GM12878 (cell line): ENCODE measurements at regions not wholly inside any gene's neighbourhood (a gene's known extent, or its start where the extent isn't known, plus 50 kb on each side); places are given as distances from the start of the nearest gene placed in this dataset.

Experiments used
- ATAC-seq: fragments of 200-7000 bp; cut with Tn5 transposase; 3 replicates; pipeline ENCODE4 v1.9.1; 2020; ENCODE audit warnings: mild to moderate bottlenecking, moderate library complexity
- BruUV-seq: library from RNA; stranded (reverse); fragments of 400-500 nt; replicated peaks from 2 replicates; lab custom pipeline; 2021; lab: Mats Ljungman, UMichigan
- CTCF ChIA-PET: fragments of 300-600 bp; sonication (Branson Sonifier 250); formaldehyde crosslinking; extraction: SDS; loops from one replicate; lab custom pipeline; 2021; ENCODE audit warnings: inconsistent platforms; lab: Yijun Ruan, JAX
- POLR2A ChIA-PET: fragments of 350-600 bp; formaldehyde crosslinking; extraction: SDS; loops from one replicate; lab custom pipeline; 2021; ENCODE audit warnings: inconsistent platforms; lab: Charles Lee
- RAD21 ChIA-PET: fragments of 300-600 bp; sonication (Branson Sonifier 250); formaldehyde crosslinking; loops from one replicate; lab custom pipeline; 2023; ENCODE audit warnings: antibody characterized with exemption; ENCODE audit not compliant: unreplicated experiment; lab: Charles Lee
- SMC1A ChIA-PET: fragments of 300-600 bp; sonication (Branson Sonifier 250); formaldehyde crosslinking; loops from one replicate; lab custom pipeline; 2023; ENCODE audit not compliant: unreplicated experiment, uncharacterized antibody; lab: Charles Lee
- DNase-seq: peaks from one replicate; pipeline ENCODE4 v3.0.0-alpha.2; 2011; ENCODE audit warnings: low read depth, low spot score
- FAIRE-seq: peaks from 3 replicates; lab custom pipeline; 2011; peaks lifted over from hg19 to GRCh38; lab: Jason Lieb, UNC
- H2AFZ ChIP-seq: 2 replicates; pipeline ENCODE4 v1.6.0; 2011; ENCODE audit warnings: low read depth, low read length, control low read depth; ENCODE audit not compliant: control insufficient read depth
- H3K27ac ChIP-seq: 2 replicates; pipeline ENCODE4 v1.5.1; 2011; ENCODE audit warnings: control low read depth; ENCODE audit not compliant: control insufficient read depth, insufficient read depth
- H3K27me3 ChIP-seq, 2 experiments: replicated peaks in 1 of 2; 2 replicates each; pipeline versions ENCODE4 v1.6.0 to v1.6.1; 2011; ENCODE audit warnings: low read length in 1 of 2; ENCODE audit not compliant: control insufficient read depth in 2 of 2, insufficient read depth in 2 of 2
- H3K36me3 ChIP-seq, 2 experiments: 2 replicates each; pipeline ENCODE4 v1.5.1; 2011; ENCODE audit warnings: low read length in 1 of 2; ENCODE audit not compliant: control insufficient read depth in 2 of 2, insufficient read depth in 2 of 2
- H3K4me1 ChIP-seq: 2 replicates; pipeline ENCODE4 v1.6.1; 2011; ENCODE audit warnings: mild to moderate bottlenecking, low read length, moderate library complexity, mixed read lengths; ENCODE audit not compliant: control insufficient read depth, insufficient read depth
- H3K4me2 ChIP-seq: 2 replicates; pipeline ENCODE4 v1.6.0; 2011; ENCODE audit warnings: control low read depth; ENCODE audit not compliant: control insufficient read depth, insufficient read depth
- H3K4me3 ChIP-seq: fragments of 200-600 bp; sonication (generic); 2 replicates; pipeline ENCODE4 v1.5.1; 2016
- H3K79me2 ChIP-seq: 2 replicates; pipeline ENCODE4 v1.6.0; 2011; ENCODE audit warnings: low read length; ENCODE audit not compliant: control insufficient read depth, insufficient read depth
- H3K9ac ChIP-seq: 2 replicates; pipeline ENCODE4 v1.8.0; 2011; ENCODE audit warnings: low read length, control low read depth, mixed read lengths; ENCODE audit not compliant: control insufficient read depth, insufficient read depth
- H3K9me3 ChIP-seq: replicated peaks from 3 replicates; pipeline ENCODE4 v1.5.1; 2011; ENCODE audit warnings: mild to moderate bottlenecking, low read length; ENCODE audit not compliant: control insufficient read depth, insufficient read depth
- H4K20me1 ChIP-seq: 2 replicates; pipeline ENCODE4 v1.6.0; 2011; ENCODE audit not compliant: control insufficient read depth, insufficient read depth
- CHD2 ChIP-seq: IDR thresholded peaks from 2 replicates; pipeline ENCODE4 v1.6.1; 2011; ENCODE audit warnings: low read depth, low read length, improper control_type of control experiment, borderline replicate concordance
- EGR1 ChIP-seq, 2 experiments: IDR thresholded peaks; 1 replicate in 1 of 2; 2 replicates in 1 of 2; pipeline ENCODE4 v1.6.1; 2011 to 2012; ENCODE audit warnings: low read depth in 2 of 2, low read length in 2 of 2, borderline replicate concordance in 1 of 2, mild to moderate bottlenecking in 1 of 2, moderate library complexity in 1 of 2
- EP300 ChIP-seq, 2 experiments: fragments of 150-350 bp in 1 of 2; IDR thresholded peaks; 2 replicates each; pipeline ENCODE4 v1.6.1; 2011 to 2012; ENCODE audit warnings: low read depth in 2 of 2, low read length in 2 of 2, borderline replicate concordance in 1 of 2, improper control_type of control experiment in 1 of 2, inconsistent platforms in 1 of 2; ENCODE audit not compliant: control insufficient read depth in 1 of 2
- ESRRA ChIP-seq: IDR thresholded peaks from 2 replicates; pipeline ENCODE4 v1.6.1; 2012; ENCODE audit warnings: mild to moderate bottlenecking, low read length, improper control_type of control experiment
- NBN ChIP-seq: fragments of 450-650 bp; IDR thresholded peaks from 2 replicates; pipeline ENCODE4 v1.6.1; 2016
- NRF1 ChIP-seq: conservative IDR thresholded peaks from 2 replicates; pipeline ENCODE4 v1.6.1; 2011; ENCODE audit warnings: mild to moderate bottlenecking, low read depth, low read length, improper control_type of control experiment
- PML ChIP-seq: IDR thresholded peaks from 2 replicates; pipeline ENCODE4 v1.6.1; 2012; ENCODE audit warnings: low read length, inconsistent platforms
- POLR2AphosphoS2 ChIP-seq: IDR thresholded peaks from 2 replicates; pipeline ENCODE4 v1.6.1; 2011; ENCODE audit warnings: low read depth, mild to moderate bottlenecking, low read length, improper control_type of control experiment, moderate library complexity
- POU2F2 ChIP-seq: IDR thresholded peaks from 3 replicates; pipeline ENCODE4 v1.6.1; 2011; ENCODE audit warnings: low read depth, mild to moderate bottlenecking, low read length, borderline replicate concordance
- RB1 ChIP-seq: fragments of 450-650 bp; formaldehyde crosslinking; IDR thresholded peaks from 2 replicates; pipeline ENCODE4 v1.6.1; 2017; ENCODE audit warnings: mild to moderate bottlenecking, borderline replicate concordance
- RUNX3 ChIP-seq: IDR thresholded peaks from 2 replicates; pipeline ENCODE4 v1.6.1; 2012; ENCODE audit warnings: low read length, inconsistent platforms
- SIN3A ChIP-seq: IDR thresholded peaks from 2 replicates; pipeline ENCODE4 v1.6.1; 2012; ENCODE audit warnings: low read depth, low read length, improper control_type of control experiment
- SREBF2 ChIP-seq: IDR thresholded peaks from 2 replicates; pipeline ENCODE4 v1.6.1; 2012; ENCODE audit warnings: mild to moderate bottlenecking, low read length
- ZNF217 ChIP-seq: fragments of 450-650 bp; IDR thresholded peaks from 2 replicates; pipeline ENCODE4 v1.6.1; 2017; ENCODE audit warnings: antibody characterized with exemption, mild to moderate bottlenecking
- ZNF24 ChIP-seq: fragments of 450-650 bp; IDR thresholded peaks from 2 replicates; pipeline ENCODE4 v1.6.1; 2017; ENCODE audit warnings: antibody characterized with exemption, mild to moderate bottlenecking
- WGBS: methylation state at CpG from one replicate; pipeline ENCODE4 v1.1.6; 2016; ENCODE audit warnings: low lambda C conversion rate; ENCODE audit not compliant: insufficient replicate concordance, insufficient coverage; ENCODE audit errors: missing lambda C conversion rate; 5-methylcytosine and 5-hydroxymethylcytosine counted together
- in situ Hi-C: fragments of 300-500 bp; cut with MboI; formaldehyde crosslinking; loops from 9 replicates; pipeline ENCODE4 v1.14.3; 2018; ENCODE audit warnings: mixed read lengths
- intact Hi-C: fragments of 100-400 bp; cut with micrococcal nuclease; formaldehyde crosslinking; loops from one replicate; pipeline ENCODE4 v1.14.2; 2022; ENCODE audit not compliant: unreplicated experiment
- TF ChIP-seq, protein P1 (sequence below): IDR thresholded peaks from 2 replicates; pipeline ENCODE4 v1.6.1; 2012; ENCODE audit warnings: improper control_type of control experiment, low read depth, low read length; ENCODE audit not compliant: insufficient replicate concordance

DNA sequence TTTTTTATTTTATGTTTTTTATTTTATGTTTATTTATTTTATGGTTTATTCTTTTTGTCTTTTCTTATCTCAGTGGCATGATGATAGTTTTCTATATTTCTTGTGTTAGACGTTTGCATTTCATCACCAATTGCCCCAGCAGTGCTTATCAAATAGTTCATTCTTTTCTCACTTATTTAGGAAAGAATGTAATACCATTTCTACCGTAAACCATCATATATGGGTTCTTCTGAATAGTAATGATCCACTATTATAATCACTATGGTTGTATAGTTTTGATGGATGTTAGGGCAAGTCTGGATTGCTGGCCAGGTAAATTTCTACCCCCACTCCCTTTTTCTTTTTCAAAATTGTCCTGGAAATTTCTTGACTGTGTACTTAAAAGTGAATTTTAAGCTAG is 134.6 kb upstream of the FBXO33 start:
- H3K4me2 ChIP-seq = no peak overlapping the region
- FAIRE-seq (no peak), DNase-seq (no peak), ATAC-seq (no peak)
- no peak overlapping the region for H3K4me3 ChIP-seq
- no peak overlapping the region for H3K27ac ChIP-seq
- H3K4me1 ChIP-seq = no peaks in the 10 kb centered on the region
- no peaks in the 10 kb centered on the region for H3K79me2 ChIP-seq
- H2AFZ ChIP-seq = no peak overlapping the region
- ChIA-PET POLR2A (no interaction called here), SMC1A (no interaction called here), CTCF (no interaction called here), RAD21 (no interaction called here)
- no peaks in the 10 kb centered on the region for H4K20me1 ChIP-seq
- 15% methylated on average over 2 of the region's 2 CpGs for WGBS
- H3K36me3 ChIP-seq = no peaks in the 10 kb centered on the region
- in situ Hi-C loops (no loop called here), intact Hi-C loops (no loop called here)
- no peaks in the 10 kb centered on the region for H3K9me3 ChIP-seq
- no peak overlapping the region for H3K9ac ChIP-seq
- no peaks in the 10 kb centered on the region for H3K27me3 ChIP-seq
- BruUV-seq = no TSS peak
- TF ChIP-seq SIN3A = no peak
- no peak for TF ChIP-seq EP300 (IDR thresholded peaks at IDR 0.05; ENCODE audit: borderline replicate concordance in 1 of 2, control insufficient read depth in 1 of 2, low read depth in 2 of 2, low read length in 2 of 2)
- TF ChIP-seq RB1 = no peak
- no peak for TF ChIP-seq NBN
- no peak for TF ChIP-seq ZNF24
- no peak for TF ChIP-seq CHD2
- TF ChIP-seq POU2F2 = no peak
- TF ChIP-seq ESRRA = no peak
- no peak for TF ChIP-seq PML
- TF ChIP-seq POLR2AphosphoS2 = no peak
- TF ChIP-seq NRF1 = no peak
- no peak for TF ChIP-seq SREBF2
- TF ChIP-seq RUNX3 = no peak
- no peak for TF ChIP-seq EGR1 (IDR thresholded peaks at IDR 0.05; ENCODE audit: borderline replicate concordance in 1 of 2, low read depth in 2 of 2, low read length in 2 of 2)
- TF ChIP-seq ZNF217 = no peak
- TF ChIP-seq, protein P1, sequence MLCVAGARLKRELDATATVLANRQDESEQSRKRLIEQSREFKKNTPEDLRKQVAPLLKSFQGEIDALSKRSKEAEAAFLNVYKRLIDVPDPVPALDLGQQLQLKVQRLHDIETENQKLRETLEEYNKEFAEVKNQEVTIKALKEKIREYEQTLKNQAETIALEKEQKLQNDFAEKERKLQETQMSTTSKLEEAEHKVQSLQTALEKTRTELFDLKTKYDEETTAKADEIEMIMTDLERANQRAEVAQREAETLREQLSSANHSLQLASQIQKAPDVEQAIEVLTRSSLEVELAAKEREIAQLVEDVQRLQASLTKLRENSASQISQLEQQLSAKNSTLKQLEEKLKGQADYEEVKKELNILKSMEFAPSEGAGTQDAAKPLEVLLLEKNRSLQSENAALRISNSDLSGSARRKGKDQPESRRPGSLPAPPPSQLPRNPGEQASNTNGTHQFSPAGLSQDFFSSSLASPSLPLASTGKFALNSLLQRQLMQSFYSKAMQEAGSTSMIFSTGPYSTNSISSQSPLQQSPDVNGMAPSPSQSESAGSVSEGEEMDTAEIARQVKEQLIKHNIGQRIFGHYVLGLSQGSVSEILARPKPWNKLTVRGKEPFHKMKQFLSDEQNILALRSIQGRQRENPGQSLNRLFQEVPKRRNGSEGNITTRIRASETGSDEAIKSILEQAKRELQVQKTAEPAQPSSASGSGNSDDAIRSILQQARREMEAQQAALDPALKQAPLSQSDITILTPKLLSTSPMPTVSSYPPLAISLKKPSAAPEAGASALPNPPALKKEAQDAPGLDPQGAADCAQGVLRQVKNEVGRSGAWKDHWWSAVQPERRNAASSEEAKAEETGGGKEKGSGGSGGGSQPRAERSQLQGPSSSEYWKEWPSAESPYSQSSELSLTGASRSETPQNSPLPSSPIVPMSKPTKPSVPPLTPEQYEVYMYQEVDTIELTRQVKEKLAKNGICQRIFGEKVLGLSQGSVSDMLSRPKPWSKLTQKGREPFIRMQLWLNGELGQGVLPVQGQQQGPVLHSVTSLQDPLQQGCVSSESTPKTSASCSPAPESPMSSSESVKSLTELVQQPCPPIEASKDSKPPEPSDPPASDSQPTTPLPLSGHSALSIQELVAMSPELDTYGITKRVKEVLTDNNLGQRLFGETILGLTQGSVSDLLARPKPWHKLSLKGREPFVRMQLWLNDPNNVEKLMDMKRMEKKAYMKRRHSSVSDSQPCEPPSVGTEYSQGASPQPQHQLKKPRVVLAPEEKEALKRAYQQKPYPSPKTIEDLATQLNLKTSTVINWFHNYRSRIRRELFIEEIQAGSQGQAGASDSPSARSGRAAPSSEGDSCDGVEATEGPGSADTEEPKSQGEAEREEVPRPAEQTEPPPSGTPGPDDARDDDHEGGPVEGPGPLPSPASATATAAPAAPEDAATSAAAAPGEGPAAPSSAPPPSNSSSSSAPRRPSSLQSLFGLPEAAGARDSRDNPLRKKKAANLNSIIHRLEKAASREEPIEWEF = no peak
- TF ChIP-seq, all 136 proteins: peak for 0
